ENCODE measurements at regions not wholly inside any gene's neighbourhood (a gene's known extent, or its start where the extent isn't known, plus 50 kb on each side); places are given as distances from the start of the nearest gene placed in this dataset.

DNA sequence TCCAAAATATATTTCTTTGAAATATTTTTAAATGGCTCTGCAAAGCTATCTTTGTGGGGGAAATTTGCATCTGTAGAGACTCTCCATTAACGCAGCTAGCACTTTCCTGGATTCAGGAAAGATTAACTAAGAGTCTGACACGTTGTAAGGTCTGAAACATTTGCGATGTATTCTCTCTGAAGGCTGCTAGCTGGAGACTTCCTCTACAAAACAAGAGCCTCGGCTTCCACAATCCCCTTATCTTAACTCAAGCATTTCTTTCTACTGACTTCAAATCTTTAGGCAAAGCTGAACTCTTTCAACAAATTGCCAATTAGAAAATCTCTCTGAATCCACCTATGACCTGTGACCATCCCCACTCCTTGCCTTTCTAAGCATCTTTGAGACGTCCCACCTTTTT lies 250.5 kb downstream of the KLF13 start:
- TF ChIP-seq, protein P1, sequence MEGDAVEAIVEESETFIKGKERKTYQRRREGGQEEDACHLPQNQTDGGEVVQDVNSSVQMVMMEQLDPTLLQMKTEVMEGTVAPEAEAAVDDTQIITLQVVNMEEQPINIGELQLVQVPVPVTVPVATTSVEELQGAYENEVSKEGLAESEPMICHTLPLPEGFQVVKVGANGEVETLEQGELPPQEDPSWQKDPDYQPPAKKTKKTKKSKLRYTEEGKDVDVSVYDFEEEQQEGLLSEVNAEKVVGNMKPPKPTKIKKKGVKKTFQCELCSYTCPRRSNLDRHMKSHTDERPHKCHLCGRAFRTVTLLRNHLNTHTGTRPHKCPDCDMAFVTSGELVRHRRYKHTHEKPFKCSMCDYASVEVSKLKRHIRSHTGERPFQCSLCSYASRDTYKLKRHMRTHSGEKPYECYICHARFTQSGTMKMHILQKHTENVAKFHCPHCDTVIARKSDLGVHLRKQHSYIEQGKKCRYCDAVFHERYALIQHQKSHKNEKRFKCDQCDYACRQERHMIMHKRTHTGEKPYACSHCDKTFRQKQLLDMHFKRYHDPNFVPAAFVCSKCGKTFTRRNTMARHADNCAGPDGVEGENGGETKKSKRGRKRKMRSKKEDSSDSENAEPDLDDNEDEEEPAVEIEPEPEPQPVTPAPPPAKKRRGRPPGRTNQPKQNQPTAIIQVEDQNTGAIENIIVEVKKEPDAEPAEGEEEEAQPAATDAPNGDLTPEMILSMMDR (conservative IDR thresholded peaks at IDR 0.05 in 1 of 2, IDR thresholded peaks at IDR 0.05 in 1 of 2; ENCODE audit: low read depth in 1 of 2, low read length in 2 of 2): no peak
- no peak for TF ChIP-seq EZH2 (IDR thresholded peaks at IDR 0.05; ENCODE audit: low read length, missing control alignments)
